Kidney epithelial cell (primary cell): ENCODE measurements at regions not wholly inside any gene's neighbourhood (a gene's known extent, or its start where the extent isn't known, plus 50 kb on each side); places are given as distances from the start of the nearest gene placed in this dataset.

Experiments used
- DNase-seq: peaks from one replicate; pipeline ENCODE4 v3.0.0-alpha.2; 2010; ENCODE audit warnings: low read depth
- H3K27me3 ChIP-seq: 2 replicates; pipeline ENCODE4 v1.6.0; 2011; ENCODE audit warnings: low read length; ENCODE audit not compliant: control insufficient read depth, insufficient read depth
- H3K36me3 ChIP-seq: 2 replicates; pipeline ENCODE4 v1.5.1; 2011; ENCODE audit warnings: low read length; ENCODE audit not compliant: control insufficient read depth, insufficient read depth
- H3K4me3 ChIP-seq: 2 replicates; pipeline ENCODE4 v1.5.1; 2011; ENCODE audit warnings: low read depth, mild to moderate bottlenecking, control low read depth, low read length
- TF ChIP-seq, protein P1 (sequence below): IDR thresholded peaks from 2 replicates; pipeline ENCODE4 v1.5.1; 2011; ENCODE audit warnings: mild to moderate bottlenecking, moderate library complexity, low read length, control low read depth, inconsistent platforms; ENCODE audit not compliant: insufficient read depth, poor library complexity, severe bottlenecking

DNA sequence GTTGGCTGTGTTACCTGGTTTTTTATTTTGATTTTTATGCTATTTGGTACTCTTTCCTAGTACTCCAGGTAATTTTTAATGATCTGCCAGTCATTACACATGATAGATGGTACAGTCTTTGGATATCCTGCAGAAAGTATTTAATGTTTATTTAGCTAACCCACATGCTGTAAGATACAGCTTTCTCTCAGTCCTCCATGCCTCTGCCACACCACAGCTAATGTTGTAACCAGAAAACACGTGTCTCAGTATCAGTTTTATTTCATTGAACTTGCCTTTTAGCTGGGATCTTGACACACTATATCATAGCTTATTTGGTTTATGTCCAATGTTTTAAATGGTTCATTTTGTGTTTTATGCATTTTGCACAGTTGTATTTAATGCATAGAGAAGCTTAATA, 1648.4 kb downstream of the KCNT2 start:
- no peaks in the 10 kb centered on the region for H3K36me3 ChIP-seq
- DNase-seq: no peak
- H3K27me3 ChIP-seq: no peaks in the 10 kb centered on the region
- TF ChIP-seq, protein P1, sequence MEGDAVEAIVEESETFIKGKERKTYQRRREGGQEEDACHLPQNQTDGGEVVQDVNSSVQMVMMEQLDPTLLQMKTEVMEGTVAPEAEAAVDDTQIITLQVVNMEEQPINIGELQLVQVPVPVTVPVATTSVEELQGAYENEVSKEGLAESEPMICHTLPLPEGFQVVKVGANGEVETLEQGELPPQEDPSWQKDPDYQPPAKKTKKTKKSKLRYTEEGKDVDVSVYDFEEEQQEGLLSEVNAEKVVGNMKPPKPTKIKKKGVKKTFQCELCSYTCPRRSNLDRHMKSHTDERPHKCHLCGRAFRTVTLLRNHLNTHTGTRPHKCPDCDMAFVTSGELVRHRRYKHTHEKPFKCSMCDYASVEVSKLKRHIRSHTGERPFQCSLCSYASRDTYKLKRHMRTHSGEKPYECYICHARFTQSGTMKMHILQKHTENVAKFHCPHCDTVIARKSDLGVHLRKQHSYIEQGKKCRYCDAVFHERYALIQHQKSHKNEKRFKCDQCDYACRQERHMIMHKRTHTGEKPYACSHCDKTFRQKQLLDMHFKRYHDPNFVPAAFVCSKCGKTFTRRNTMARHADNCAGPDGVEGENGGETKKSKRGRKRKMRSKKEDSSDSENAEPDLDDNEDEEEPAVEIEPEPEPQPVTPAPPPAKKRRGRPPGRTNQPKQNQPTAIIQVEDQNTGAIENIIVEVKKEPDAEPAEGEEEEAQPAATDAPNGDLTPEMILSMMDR: no peak
- H3K4me3 ChIP-seq: no peak overlapping the region

DNA sequence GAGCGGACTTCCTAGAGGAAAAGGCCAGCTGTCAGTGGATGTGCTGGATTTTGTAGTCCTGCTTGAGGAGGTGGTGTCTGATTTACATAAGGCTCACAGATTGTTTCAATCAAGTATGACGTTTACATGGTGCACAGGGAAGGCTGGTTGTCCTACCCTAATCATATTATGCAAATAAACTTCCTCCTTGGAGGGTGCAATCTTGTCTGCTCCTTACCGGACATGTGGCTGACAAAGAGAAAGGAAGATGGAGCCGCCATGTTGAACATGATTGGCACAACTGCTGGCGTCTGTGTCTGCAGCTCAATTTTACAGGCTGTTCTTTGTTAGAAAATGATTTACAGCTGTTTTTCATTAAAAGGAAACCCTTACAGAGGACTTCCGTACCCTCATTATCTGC, 1656.1 kb downstream of the KCNT2 start:
- Histone ChIP-seq H3K36me3 (no peaks in the 10 kb centered on the region), H3K27me3 (no peaks in the 10 kb centered on the region), H3K4me3 (no peak overlapping the region)
- TF ChIP-seq, protein P1: no peak
- no peak for DNase-seq

DNA sequence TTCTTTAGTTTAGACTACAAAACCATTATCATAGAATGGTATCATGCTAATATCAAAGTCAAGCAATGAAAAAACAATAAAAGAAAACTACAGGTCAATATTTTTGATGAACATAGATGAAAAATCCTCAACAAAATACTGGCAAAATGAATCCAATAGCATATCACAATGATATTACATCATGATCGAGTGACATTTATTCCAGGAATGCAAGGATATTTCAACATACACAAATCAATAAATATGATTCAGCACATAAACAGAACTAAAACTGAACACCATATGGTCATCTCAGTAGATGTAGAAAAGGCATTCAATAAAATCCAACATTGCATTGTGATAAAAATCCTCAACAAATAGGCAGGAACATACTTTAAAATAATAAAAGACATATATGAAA, 1657.7 kb downstream of the KCNT2 start:
- TF ChIP-seq, protein P1: no peak
- no peak for DNase-seq
- Histone ChIP-seq H3K4me3 (no peak overlapping the region), H3K27me3 (no peaks in the 10 kb centered on the region), H3K36me3 (no peaks in the 10 kb centered on the region)

DNA sequence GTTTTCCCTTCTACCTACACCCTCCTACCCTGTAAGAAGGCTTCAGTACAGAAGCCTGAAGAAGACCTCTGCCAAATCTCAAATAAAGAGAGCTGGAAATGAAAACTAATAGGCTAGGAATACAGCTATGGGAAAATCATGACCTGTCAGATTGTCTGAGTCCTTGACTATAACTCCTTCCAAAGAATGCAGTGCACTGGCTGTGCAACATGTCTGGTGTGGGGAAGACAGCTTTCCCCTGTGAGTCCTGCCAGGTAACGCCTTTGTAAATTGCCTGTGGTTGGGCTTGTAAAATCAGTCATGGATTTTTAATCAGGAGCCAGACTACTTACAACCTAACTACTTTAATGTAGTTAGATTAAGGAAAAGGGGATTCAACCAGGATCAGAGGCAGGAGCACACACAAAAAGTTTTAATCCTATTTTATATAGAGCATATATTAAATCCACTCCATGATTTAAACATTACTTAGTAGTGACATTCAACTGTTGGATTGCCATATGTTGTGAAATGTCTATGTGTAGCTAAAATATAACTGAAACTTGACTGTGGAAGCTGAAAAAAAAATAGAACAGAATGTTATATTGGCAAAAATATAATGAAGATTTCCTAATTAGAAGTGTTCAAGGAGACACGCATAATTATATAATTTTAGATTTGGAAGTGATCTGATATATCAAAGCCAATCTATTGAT, 1667.8 kb downstream of the KCNT2 start:
- Histone ChIP-seq H3K4me3 (no peak overlapping the region), H3K27me3 (no peaks in the 10 kb centered on the region), H3K36me3 (no peaks in the 10 kb centered on the region)
- no peak for DNase-seq
- TF ChIP-seq, protein P1: no peak

DNA sequence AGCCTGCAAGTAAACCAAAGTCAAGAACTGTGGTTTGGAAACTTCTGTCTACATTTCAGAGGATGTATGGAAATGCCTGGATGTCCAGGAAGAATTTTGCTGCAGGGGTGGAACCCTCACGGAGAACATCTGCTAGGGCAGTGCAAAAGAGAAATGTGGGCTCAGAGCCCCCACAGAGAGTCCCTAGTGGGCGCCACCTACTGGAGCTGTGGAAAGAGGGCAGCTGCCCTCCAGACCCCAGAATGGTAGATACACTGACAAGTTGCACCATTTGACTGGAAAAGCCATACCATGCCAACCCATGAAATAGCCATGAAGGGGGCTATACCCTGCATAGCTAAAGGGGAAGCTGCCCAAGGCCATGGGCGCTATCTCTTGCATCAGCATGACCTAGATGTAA, 1672.4 kb downstream of the KCNT2 start:
- TF ChIP-seq, protein P1: no peak
- DNase-seq: no peak
- no peaks in the 10 kb centered on the region for H3K27me3 ChIP-seq
- H3K36me3 ChIP-seq: no peaks in the 10 kb centered on the region
- no peak overlapping the region for H3K4me3 ChIP-seq

DNA sequence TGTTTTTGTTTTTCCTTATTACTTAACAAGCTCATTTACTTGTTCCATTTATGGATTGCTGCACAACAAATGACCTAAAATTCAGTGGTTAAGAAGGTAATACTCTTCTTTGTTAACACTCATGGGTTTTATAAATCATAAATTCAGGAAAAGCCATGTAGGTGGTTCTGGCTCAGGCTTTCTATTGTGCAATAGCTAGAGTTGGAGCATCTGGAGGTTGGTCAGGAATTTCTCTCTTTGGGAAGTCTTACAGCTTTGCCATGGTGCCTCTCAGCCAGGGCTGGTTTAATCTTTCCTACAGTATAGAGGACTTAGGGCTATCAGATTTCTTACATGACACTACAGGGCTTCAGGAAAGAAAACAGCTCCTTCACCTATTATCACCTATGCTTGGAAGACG, 1677.1 kb downstream of the KCNT2 start:
- DNase-seq: no peak
- TF ChIP-seq, protein P1: no peak
- no peaks in the 10 kb centered on the region for H3K27me3 ChIP-seq
- no peaks in the 10 kb centered on the region for H3K36me3 ChIP-seq
- no peak overlapping the region for H3K4me3 ChIP-seq
